ENCODE measurements at regions not wholly inside any gene's neighbourhood (a gene's known extent, or its start where the extent isn't known, plus 50 kb on each side); places are given as distances from the start of the nearest gene placed in this dataset.

- H3K4me3 ChIP-seq (ENCODE audit: low read depth, low read length): no peak overlapping the region
- H3K9me3 ChIP-seq: no peaks in the 10 kb centered on the region
- no TSS peak for BruUV-seq (replicated peaks)
- H3K4me3 Mint-ChIP-seq (ENCODE audit: unreplicated experiment): no peak overlapping the region
- no peak overlapping the region for H3K27ac Mint-ChIP-seq (ENCODE audit: unreplicated experiment)
- no peaks in the 10 kb centered on the region for H3K36me3 Mint-ChIP-seq (ENCODE audit: insufficient read depth, unreplicated experiment)
- H3K4me1 ChIP-seq: no peaks in the 10 kb centered on the region
- H3K36me3 ChIP-seq (ENCODE audit: control insufficient read depth, insufficient read depth, low read length): no peaks in the 10 kb centered on the region
- peaks cover 9% of the 10 kb centered on the region for H3K27me3 Mint-ChIP-seq (ENCODE audit: insufficient read depth, unreplicated experiment)
- ChIA-PET CTCF (no interaction called here), POLR2A (no interaction called here)
- no peaks in the 10 kb centered on the region for H3K27me3 ChIP-seq (replicated peaks; ENCODE audit: control insufficient read depth, insufficient read depth, low read length)
- DNase-seq: no peak
- H3K9me3 Mint-ChIP-seq (ENCODE audit: unreplicated experiment): no peaks in the 10 kb centered on the region
- H3K4me1 Mint-ChIP-seq (ENCODE audit: low read depth, unreplicated experiment): no peaks in the 10 kb centered on the region
- intact Hi-C loops (cut with micrococcal nuclease; ENCODE audit: unreplicated experiment): no loop called here
- no peak for TF ChIP-seq CTCF (IDR thresholded peaks at IDR 0.05; ENCODE audit: insufficient read depth in 1 of 2, low read depth in 1 of 2, low read length in 1 of 2, severe bottlenecking in 1 of 2, unreplicated experiment in 1 of 2)
Observed at GRCh38 chr4:149972407-149972806, 105.8 kb upstream of the DCLK2 start.

DNA sequence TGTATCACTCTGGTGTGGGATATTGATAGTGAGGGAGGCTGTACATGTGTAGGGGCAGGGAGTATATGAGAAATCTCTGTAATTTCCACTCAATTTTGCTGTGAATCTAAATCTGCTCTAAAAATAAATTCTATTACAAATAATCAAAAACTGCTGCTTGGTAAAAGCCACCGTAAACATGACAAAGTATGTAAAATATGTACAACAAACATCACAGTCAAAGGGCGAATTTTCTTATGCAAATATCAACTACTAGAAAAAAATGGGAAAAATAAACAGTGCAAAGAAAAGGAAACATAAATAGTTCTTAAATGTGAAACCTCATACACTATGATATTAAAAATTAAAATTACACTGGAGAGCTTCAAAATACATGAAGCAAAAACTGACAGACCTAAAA, 105.1 kb upstream of the DCLK2 start:
- no peak overlapping the region for H3K4me3 ChIP-seq (ENCODE audit: low read depth, low read length)
- Mint-ChIP-seq H3K9me3 (ENCODE audit: unreplicated experiment) (no peaks in the 10 kb centered on the region), H3K4me3 (ENCODE audit: unreplicated experiment) (no peak overlapping the region), H3K36me3 (ENCODE audit: insufficient read depth, unreplicated experiment) (no peaks in the 10 kb centered on the region), H3K27ac (ENCODE audit: unreplicated experiment) (no peak overlapping the region), H3K27me3 (ENCODE audit: insufficient read depth, unreplicated experiment) (peaks cover 9% of the 10 kb centered on the region), H3K4me1 (ENCODE audit: low read depth, unreplicated experiment) (no peaks in the 10 kb centered on the region)
- H3K27me3 ChIP-seq (replicated peaks; ENCODE audit: control insufficient read depth, insufficient read depth, low read length): no peaks in the 10 kb centered on the region
- no peak for TF ChIP-seq CTCF (IDR thresholded peaks at IDR 0.05; ENCODE audit: insufficient read depth in 1 of 2, low read depth in 1 of 2, low read length in 1 of 2, severe bottlenecking in 1 of 2, unreplicated experiment in 1 of 2)
- no peak for DNase-seq
- intact Hi-C loops (cut with micrococcal nuclease; ENCODE audit: unreplicated experiment): no loop called here
- H3K4me1 ChIP-seq: no peaks in the 10 kb centered on the region
- H3K36me3 ChIP-seq (ENCODE audit: control insufficient read depth, insufficient read depth, low read length): no peaks in the 10 kb centered on the region
- H3K9me3 ChIP-seq: no peaks in the 10 kb centered on the region
- ChIA-PET CTCF (no interaction called here), POLR2A (no interaction called here)
- BruUV-seq (replicated peaks): no TSS peak

DNA sequence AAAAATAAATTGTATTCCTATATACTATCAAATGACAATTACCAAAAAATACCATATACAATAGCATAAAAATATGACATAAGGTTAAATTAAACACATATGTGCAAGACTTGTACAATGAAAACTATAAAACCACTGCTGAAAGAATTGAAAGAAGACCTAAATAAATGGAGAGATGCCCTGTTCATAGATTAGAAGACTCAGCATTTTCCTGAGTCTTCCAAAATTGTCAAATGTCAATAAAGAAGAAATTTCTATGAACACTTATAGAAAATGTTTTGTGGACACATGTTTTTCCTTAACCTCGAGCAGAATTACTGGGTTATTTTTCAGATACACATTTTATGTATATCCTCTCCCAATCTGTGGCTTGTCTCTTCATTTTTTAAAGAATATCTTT, 103.1 kb upstream of the DCLK2 start:
- no TSS peak for BruUV-seq (replicated peaks)
- no peaks in the 10 kb centered on the region for H3K36me3 Mint-ChIP-seq (ENCODE audit: insufficient read depth, unreplicated experiment)
- ChIA-PET POLR2A (no interaction called here), CTCF (no interaction called here)
- DNase-seq: no peak
- Histone ChIP-seq H3K36me3 (ENCODE audit: control insufficient read depth, insufficient read depth, low read length) (no peaks in the 10 kb centered on the region), H3K4me3 (ENCODE audit: low read depth, low read length) (no peak overlapping the region), H3K4me1 (no peaks in the 10 kb centered on the region), H3K27me3 (replicated peaks; ENCODE audit: control insufficient read depth, insufficient read depth, low read length) (no peaks in the 10 kb centered on the region), H3K9me3 (no peaks in the 10 kb centered on the region)
- TF ChIP-seq CTCF (IDR thresholded peaks at IDR 0.05; ENCODE audit: insufficient read depth in 1 of 2, low read depth in 1 of 2, low read length in 1 of 2, severe bottlenecking in 1 of 2, unreplicated experiment in 1 of 2): no peak
- H3K27ac Mint-ChIP-seq (ENCODE audit: unreplicated experiment): no peak overlapping the region
- peaks cover 11% of the 10 kb centered on the region for H3K27me3 Mint-ChIP-seq (ENCODE audit: insufficient read depth, unreplicated experiment)
- H3K4me1 Mint-ChIP-seq (ENCODE audit: low read depth, unreplicated experiment): no peaks in the 10 kb centered on the region
- H3K9me3 Mint-ChIP-seq (ENCODE audit: unreplicated experiment): no peaks in the 10 kb centered on the region
- intact Hi-C loops (cut with micrococcal nuclease; ENCODE audit: unreplicated experiment): no loop called here
- H3K4me3 Mint-ChIP-seq (ENCODE audit: unreplicated experiment): no peak overlapping the region

All from Caco-2 (cell line).